HEK293 (cell line): ENCODE measurements at regions not wholly inside any gene's neighbourhood (a gene's known extent, or its start where the extent isn't known, plus 50 kb on each side); places are given as distances from the start of the nearest gene placed in this dataset.
"Not testable (repeated sequence)": the region's sequence is repeated elsewhere in the genome, so short reads cannot be mapped to it uniquely, and the experiment has no call there.

Source experiments
- CTCF ChIA-PET: fragments of 350-600 bp; formaldehyde crosslinking; extraction: SDS; loops from one replicate; lab custom pipeline; 2021; ENCODE audit warnings: antibody characterized with exemption; lab: Yijun Ruan, JAX
- POLR2A ChIA-PET: fragments of 300-600 bp; formaldehyde crosslinking; extraction: SDS; loops from one replicate; lab custom pipeline; 2020; ENCODE audit warnings: antibody characterized with exemption, inconsistent platforms; lab: Yijun Ruan, JAX
- H3K27ac ChIP-seq: fragments of 200-500 bp; sonication (Bioruptor generic); 2 replicates; pipeline ENCODE4 v1.5.1; 2014; ENCODE audit warnings: low read depth, low read length, control low read depth, inconsistent platforms; ENCODE audit errors: extremely low read depth
- H3K36me3 ChIP-seq, 2 experiments: fragments of 200-500 bp in 1 of 2; sonication (Bioruptor generic) in 1 of 2; 1 replicate in 1 of 2; 2 replicates in 1 of 2; pipeline ENCODE4 v1.5.1; 2014 to 2017; ENCODE audit warnings: inconsistent platforms in 2 of 2, low read length in 2 of 2; ENCODE audit not compliant: control insufficient read depth in 2 of 2, insufficient read depth in 1 of 2
- H3K4me1 ChIP-seq: fragments of 200-500 bp; sonication (Bioruptor generic); 2 replicates; pipeline ENCODE4 v1.5.1; 2014; ENCODE audit warnings: mild to moderate bottlenecking, low read length, inconsistent platforms; ENCODE audit not compliant: control insufficient read depth, insufficient read depth
- H3K4me3 ChIP-seq: 2 replicates; pipeline ENCODE4 v1.5.1; 2011; ENCODE audit warnings: low read depth, mild to moderate bottlenecking, control low read depth, low read length, moderate library complexity
- H3K9me3 ChIP-seq: fragments of 200-500 bp; sonication (Bioruptor generic); 2 replicates; pipeline ENCODE4 v1.5.1; 2014; ENCODE audit warnings: low read depth, low read length, inconsistent platforms; ENCODE audit not compliant: control insufficient read depth, insufficient read depth
- FEZF1 ChIP-seq: fragments of 450-650 bp; formaldehyde crosslinking; IDR thresholded peaks from 2 replicates; pipeline ENCODE4 v1.5.1; 2016; ENCODE audit warnings: missing biosample characterization, missing genetic modification characterization
- KLF9 ChIP-seq: fragments of 450-650 bp; formaldehyde crosslinking; IDR thresholded peaks from 2 replicates; pipeline ENCODE4 v1.5.1; 2016; ENCODE audit warnings: missing biosample characterization, missing genetic modification characterization, low read depth
- SP3 ChIP-seq: fragments of 450-650 bp; formaldehyde crosslinking; IDR thresholded peaks from 2 replicates; pipeline ENCODE4 v1.5.1; 2016; ENCODE audit warnings: missing biosample characterization, missing genetic modification characterization
- TRIM28 ChIP-seq: IDR thresholded peaks from 2 replicates; pipeline ENCODE4 v1.6.1; 2011; ENCODE audit warnings: low read length, control low read depth, borderline replicate concordance
- ZNF121 ChIP-seq: fragments of 450-650 bp; formaldehyde crosslinking; IDR thresholded peaks from 2 replicates; pipeline ENCODE4 v1.5.1; 2016; ENCODE audit warnings: missing biosample characterization, missing genetic modification characterization
- ZNF394 ChIP-seq: fragments of 450-650 bp; formaldehyde crosslinking; IDR thresholded peaks from 2 replicates; pipeline ENCODE4 v1.5.1; 2016; ENCODE audit warnings: missing biosample characterization, missing genetic modification characterization, mild to moderate bottlenecking, moderate library complexity, borderline replicate concordance
- TF ChIP-seq, protein P1 (sequence below): fragments of 450-650 bp; formaldehyde crosslinking; IDR thresholded peaks from 2 replicates; pipeline ENCODE4 v1.5.1; 2016; ENCODE audit warnings: missing biosample characterization, missing genetic modification characterization
- TF ChIP-seq, protein P2 (sequence below): fragments of 450-650 bp; formaldehyde crosslinking; IDR thresholded peaks from 2 replicates; pipeline ENCODE4 v1.5.1; 2016; ENCODE audit warnings: missing biosample characterization, missing genetic modification characterization
- TF ChIP-seq, protein P3 (sequence below): fragments of 450-650 bp; formaldehyde crosslinking; IDR thresholded peaks from 2 replicates; pipeline ENCODE4 v1.5.1; 2017; ENCODE audit warnings: missing biosample characterization, missing genetic modification characterization

DNA sequence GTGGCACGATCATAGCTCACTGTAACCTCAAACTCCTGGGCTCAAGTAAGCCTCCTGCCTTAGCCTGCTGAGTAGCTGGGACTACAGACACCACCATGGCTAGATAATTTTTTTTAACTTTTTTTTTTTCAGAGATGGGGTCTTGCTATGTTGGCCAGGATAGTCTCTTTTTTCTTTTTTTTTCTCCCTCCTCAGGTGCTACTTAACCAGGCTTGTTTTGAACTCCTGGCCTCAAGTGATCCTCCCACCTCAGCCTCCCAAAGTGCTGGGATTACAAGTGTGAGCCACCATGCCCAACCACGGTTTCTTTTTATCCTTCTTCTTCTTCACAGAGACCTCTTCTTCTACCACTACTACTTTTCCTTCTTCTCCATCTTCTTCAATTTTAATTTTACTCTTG is 53.8 kb upstream of the MAP4 start:
- POLR2A ChIA-PET, result no interaction called here
- Histone ChIP-seq H3K4me1 (no peaks in the 10 kb centered on the region), H3K9me3 (no peaks in the 10 kb centered on the region), H3K27ac (no peak overlapping the region), H3K36me3 (no peaks in the 10 kb centered on the region; a peak in 1 of 3 replicates), H3K4me3 (no peak overlapping the region)
- CTCF ChIA-PET, result interaction anchor here (0.5 to 0.6 kb wide), 2 partner anchors 24 to 72 kb away, joined by 3 to 4 read pairs; no protein-coding TSS in a partner anchor
- TF ChIP-seq KLF9, result no peak
- TF ChIP-seq, protein P1, sequence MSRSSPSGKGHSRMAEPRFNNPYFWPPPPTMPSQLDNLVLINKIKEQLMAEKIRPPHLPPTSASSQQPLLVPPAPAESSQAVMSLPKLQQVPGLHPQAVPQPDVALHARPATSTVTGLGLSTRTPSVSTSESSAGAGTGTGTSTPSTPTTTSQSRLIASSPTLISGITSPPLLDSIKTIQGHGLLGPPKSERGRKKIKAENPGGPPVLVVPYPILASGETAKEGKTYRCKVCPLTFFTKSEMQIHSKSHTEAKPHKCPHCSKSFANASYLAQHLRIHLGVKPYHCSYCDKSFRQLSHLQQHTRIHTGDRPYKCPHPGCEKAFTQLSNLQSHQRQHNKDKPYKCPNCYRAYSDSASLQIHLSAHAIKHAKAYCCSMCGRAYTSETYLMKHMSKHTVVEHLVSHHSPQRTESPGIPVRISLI (tag by site-specific recombination), result peak; percentile 66; the same call in 1 of the 2 replicates
- peak; percentile 88 for TF ChIP-seq ZNF121 (tag by site-specific recombination)
- TF ChIP-seq, all 188 proteins: peak for 2

DNA sequence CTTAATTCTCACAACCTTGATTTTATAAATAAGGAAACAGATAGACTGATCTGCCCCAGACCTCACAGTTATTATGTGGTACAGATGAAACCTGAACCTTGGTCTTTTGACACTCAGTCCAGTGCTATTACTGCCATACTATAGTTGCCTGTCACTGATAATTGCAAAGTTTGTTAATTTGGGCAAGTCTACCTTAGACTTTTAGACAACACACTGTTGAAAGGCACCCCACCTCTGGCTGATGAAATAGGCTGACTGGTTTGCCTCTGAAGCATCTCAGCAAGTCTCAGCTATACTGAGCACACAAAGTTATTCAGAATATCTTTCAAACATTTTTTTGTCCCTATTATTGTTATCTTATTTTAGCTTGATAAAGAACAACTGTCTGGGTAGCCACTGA is 53.1 kb upstream of the MAP4 start:
- H3K9me3 ChIP-seq, result no peaks in the 10 kb centered on the region
- 0 out of 2 replicates have a peak, but pooled peaks cover 3% of the 10 kb centered on the region for H3K4me1 ChIP-seq
- no peaks in the 10 kb centered on the region; a peak in 1 of 3 replicates for H3K36me3 ChIP-seq
- POLR2A ChIA-PET, result no interaction called here
- H3K4me3 ChIP-seq, result no peak overlapping the region
- TF ChIP-seq KLF9 (no peak), ZNF394 (tag by site-specific recombination) (no peak), FEZF1 (tag by site-specific recombination) (0 out of 2 replicates have a peak, but pooled peaks have one; percentile 28), TRIM28 (peak; percentile 81; the same call in 1 of the 2 replicates)
- TF ChIP-seq, protein P2, sequence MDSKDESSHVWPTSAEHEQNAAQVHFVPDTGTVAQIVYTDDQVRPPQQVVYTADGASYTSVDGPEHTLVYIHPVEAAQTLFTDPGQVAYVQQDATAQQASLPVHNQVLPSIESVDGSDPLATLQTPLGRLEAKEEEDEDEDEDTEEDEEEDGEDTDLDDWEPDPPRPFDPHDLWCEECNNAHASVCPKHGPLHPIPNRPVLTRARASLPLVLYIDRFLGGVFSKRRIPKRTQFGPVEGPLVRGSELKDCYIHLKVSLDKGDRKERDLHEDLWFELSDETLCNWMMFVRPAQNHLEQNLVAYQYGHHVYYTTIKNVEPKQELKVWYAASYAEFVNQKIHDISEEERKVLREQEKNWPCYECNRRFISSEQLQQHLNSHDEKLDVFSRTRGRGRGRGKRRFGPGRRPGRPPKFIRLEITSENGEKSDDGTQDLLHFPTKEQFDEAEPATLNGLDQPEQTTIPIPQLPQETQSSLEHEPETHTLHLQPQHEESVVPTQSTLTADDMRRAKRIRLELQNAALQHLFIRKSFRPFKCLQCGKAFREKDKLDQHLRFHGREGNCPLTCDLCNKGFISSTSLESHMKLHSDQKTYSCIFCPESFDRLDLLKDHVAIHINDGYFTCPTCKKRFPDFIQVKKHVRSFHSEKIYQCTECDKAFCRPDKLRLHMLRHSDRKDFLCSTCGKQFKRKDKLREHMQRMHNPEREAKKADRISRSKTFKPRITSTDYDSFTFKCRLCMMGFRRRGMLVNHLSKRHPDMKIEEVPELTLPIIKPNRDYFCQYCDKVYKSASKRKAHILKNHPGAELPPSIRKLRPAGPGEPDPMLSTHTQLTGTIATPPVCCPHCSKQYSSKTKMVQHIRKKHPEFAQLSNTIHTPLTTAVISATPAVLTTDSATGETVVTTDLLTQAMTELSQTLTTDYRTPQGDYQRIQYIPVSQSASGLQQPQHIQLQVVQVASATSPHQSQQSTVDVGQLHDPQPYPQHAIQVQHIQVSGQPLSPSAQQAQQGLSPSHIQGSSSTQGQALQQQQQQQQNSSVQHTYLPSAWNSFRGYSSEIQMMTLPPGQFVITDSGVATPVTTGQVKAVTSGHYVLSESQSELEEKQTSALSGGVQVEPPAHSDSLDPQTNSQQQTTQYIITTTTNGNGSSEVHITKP (tag by site-specific recombination), result peak; percentile 80
- no peak overlapping the region for H3K27ac ChIP-seq
- CTCF ChIA-PET, result no interaction called here

DNA sequence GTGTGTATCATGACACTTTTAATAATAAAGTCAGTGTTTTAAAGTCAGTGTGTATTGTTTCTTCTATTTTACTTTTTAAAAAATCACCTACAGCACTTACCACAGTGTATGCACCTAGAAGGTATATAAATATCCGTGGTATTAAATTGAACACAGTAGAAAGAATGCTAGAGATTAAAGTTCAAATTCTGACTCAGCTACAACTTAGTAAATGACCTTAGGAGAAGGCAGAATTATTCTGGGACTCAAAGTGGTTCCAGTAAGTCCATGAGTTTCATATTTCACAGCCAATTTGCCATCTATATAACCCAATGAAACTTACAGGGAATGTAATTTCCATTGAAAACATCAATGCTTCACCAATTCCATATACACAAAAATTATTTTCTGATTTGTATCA is 52.7 kb upstream of the MAP4 start:
- TF ChIP-seq, protein P3, sequence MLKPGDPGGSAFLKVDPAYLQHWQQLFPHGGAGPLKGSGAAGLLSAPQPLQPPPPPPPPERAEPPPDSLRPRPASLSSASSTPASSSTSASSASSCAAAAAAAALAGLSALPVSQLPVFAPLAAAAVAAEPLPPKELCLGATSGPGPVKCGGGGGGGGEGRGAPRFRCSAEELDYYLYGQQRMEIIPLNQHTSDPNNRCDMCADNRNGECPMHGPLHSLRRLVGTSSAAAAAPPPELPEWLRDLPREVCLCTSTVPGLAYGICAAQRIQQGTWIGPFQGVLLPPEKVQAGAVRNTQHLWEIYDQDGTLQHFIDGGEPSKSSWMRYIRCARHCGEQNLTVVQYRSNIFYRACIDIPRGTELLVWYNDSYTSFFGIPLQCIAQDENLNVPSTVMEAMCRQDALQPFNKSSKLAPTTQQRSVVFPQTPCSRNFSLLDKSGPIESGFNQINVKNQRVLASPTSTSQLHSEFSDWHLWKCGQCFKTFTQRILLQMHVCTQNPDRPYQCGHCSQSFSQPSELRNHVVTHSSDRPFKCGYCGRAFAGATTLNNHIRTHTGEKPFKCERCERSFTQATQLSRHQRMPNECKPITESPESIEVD (tag by site-specific recombination), result peak; percentile 83
- TF ChIP-seq SP3, result no peak
- TF ChIP-seq, all 188 proteins: peak for 1
- ChIA-PET CTCF (no interaction called here), POLR2A (no interaction called here)
- no peak overlapping the region for H3K4me3 ChIP-seq
- H3K4me1 ChIP-seq, result 0 out of 2 replicates have a peak, but pooled peaks cover 3% of the 10 kb centered on the region
- no peak overlapping the region for H3K27ac ChIP-seq
- H3K36me3 ChIP-seq, result no peaks in the 10 kb centered on the region; a peak in 1 of 3 replicates
- H3K9me3 ChIP-seq, result no peaks in the 10 kb centered on the region

DNA sequence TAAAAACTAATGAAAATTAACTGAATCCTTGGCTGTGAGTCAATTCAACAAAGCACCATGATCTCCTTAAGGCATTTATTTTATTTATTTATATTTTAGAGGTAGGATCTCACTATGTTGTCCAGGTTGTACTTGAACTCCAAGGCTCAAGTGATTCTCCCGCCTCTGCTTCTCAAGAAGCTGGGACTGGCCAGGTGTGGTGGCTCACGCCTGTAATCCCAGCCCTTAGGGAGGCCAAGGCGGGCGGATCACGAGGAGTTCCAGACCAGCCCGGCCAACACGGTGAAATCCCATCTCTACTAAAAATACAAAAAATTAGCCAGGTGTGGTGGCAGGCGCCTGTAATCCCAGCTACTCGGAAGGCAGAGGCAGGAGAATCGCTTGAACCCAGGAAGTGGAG is 52.1 kb upstream of the MAP4 start:
- H3K27ac ChIP-seq, H3K4me3 ChIP-seq, H3K36me3 ChIP-seq, H3K4me1 ChIP-seq, POLR2A ChIA-PET, H3K9me3 ChIP-seq: not testable (repeated sequence)
- TF ChIP-seq ZNF121 (tag by site-specific recombination), result peak; percentile 73; the same call in 1 of the 2 replicates
- CTCF ChIA-PET, result interaction anchor here (0.7 kb wide), 1 partner anchor 78 kb away, joined by 5 read pairs; no protein-coding TSS in a partner anchor
